GM23338 (cell line): ENCODE measurements at regions not wholly inside any gene's neighbourhood (a gene's known extent, or its start where the extent isn't known, plus 50 kb on each side); places are given as distances from the start of the nearest gene placed in this dataset.

Source experiments
- ATAC-seq: fragments of 200-7000 bp; cut with Tn5 transposase; 3 replicates; pipeline ENCODE4 v1.9.1; 2020
- DNase-seq: peaks from one replicate; pipeline ENCODE4 v3.0.0-alpha.2; 2015; ENCODE audit warnings: low spot score
- H2AFZ ChIP-seq: fragments of 200-600 bp; sonication (generic); 2 replicates; pipeline ENCODE4 v1.8.0; 2016; ENCODE audit warnings: antibody characterized with exemption, mild to moderate bottlenecking, moderate library complexity
- H3F3A ChIP-seq: fragments of 200-600 bp; sonication (generic); replicated peaks from 2 replicates; pipeline ENCODE4 v1.8.0; 2017; ENCODE audit warnings: antibody characterized with exemption, mixed run types, low read depth
- H3K27ac ChIP-seq: fragments of 200-600 bp; sonication (generic); 2 replicates; pipeline ENCODE4 v1.6.1; 2016; ENCODE audit warnings: low read depth
- H3K27me3 ChIP-seq: fragments of 200-600 bp; sonication (generic); 2 replicates; pipeline ENCODE4 v1.8.0; 2016; ENCODE audit warnings: mild to moderate bottlenecking, mixed run types, moderate library complexity; ENCODE audit not compliant: insufficient read depth
- H3K36me3 ChIP-seq: fragments of 200-600 bp; sonication (generic); 2 replicates; pipeline ENCODE4 v1.8.0; 2016; ENCODE audit warnings: mild to moderate bottlenecking; ENCODE audit not compliant: insufficient read depth
- H3K4me1 ChIP-seq: fragments of 200-600 bp; sonication (generic); 2 replicates; pipeline ENCODE4 v1.8.0; 2016; ENCODE audit warnings: mild to moderate bottlenecking, moderate library complexity; ENCODE audit not compliant: insufficient read depth
- H3K4me2 ChIP-seq: fragments of 200-600 bp; sonication (generic); 2 replicates; pipeline ENCODE4 v1.7.1; 2017; ENCODE audit warnings: mixed run types
- H3K4me3 ChIP-seq: fragments of 200-600 bp; sonication (generic); 2 replicates; pipeline ENCODE4 v1.6.1; 2016; ENCODE audit warnings: mixed run types
- H3K79me2 ChIP-seq: fragments of 200-600 bp; sonication (generic); replicated peaks from 2 replicates; pipeline ENCODE4 v1.8.0; 2017; ENCODE audit warnings: mild to moderate bottlenecking; ENCODE audit not compliant: insufficient read depth
- H3K9me2 ChIP-seq: fragments of 200-600 bp; sonication (generic); 2 replicates; pipeline ENCODE4 v1.8.0; 2017; ENCODE audit not compliant: insufficient read depth
- H4K20me1 ChIP-seq: fragments of 200-600 bp; sonication (generic); replicated peaks from 2 replicates; pipeline ENCODE4 v1.8.0; 2017; ENCODE audit warnings: mild to moderate bottlenecking; ENCODE audit not compliant: insufficient read depth
- H3K27ac Mint-ChIP-seq: 2 replicates; pipeline ENCODE4 v1.8.0; 2020; ENCODE audit warnings: inconsistent platforms, mild to moderate bottlenecking, moderate library complexity, mixed read lengths
- H3K27me3 Mint-ChIP-seq: 3 replicates; pipeline ENCODE4 v1.8.0; 2022; ENCODE audit warnings: low read depth, mild to moderate bottlenecking, moderate library complexity, mixed read lengths, inconsistent platforms; ENCODE audit not compliant: insufficient read depth, poor library complexity
- H3K36me3 Mint-ChIP-seq: 3 replicates; pipeline ENCODE4 v1.8.0; 2021; ENCODE audit warnings: low read depth, mild to moderate bottlenecking, inconsistent platforms, moderate library complexity, mixed read lengths
- H3K4me1 Mint-ChIP-seq: 3 replicates; pipeline ENCODE4 v1.8.0; 2020; ENCODE audit warnings: mild to moderate bottlenecking, inconsistent platforms, mixed read lengths
- H3K4me3 Mint-ChIP-seq: 3 replicates; pipeline ENCODE4 v1.8.0; 2021; ENCODE audit warnings: moderate library complexity, mild to moderate bottlenecking, inconsistent platforms, mixed read lengths
- H3K9me3 Mint-ChIP-seq: 3 replicates; pipeline ENCODE4 v1.8.0; 2020; ENCODE audit warnings: moderate library complexity, mild to moderate bottlenecking, inconsistent platforms, mixed read lengths
- CREB1 ChIP-seq: fragments of 250-450 bp; sonication (Bioruptor Pico); IDR thresholded peaks from 2 replicates; pipeline ENCODE4 v1.5.0; 2020; ENCODE audit warnings: low read depth, mild to moderate bottlenecking, moderate library complexity
- CTCF ChIP-seq, 2 experiments: fragments of 200-600 bp in 1 of 2; sonication (generic) in 1 of 2; conservative IDR thresholded peaks; 2 replicates each; pipeline versions ENCODE4 v1.5.1 to v1.6.1; 2016 to 2017; ENCODE audit warnings: antibody characterized with exemption in 2 of 2, low read depth in 2 of 2, mild to moderate bottlenecking in 2 of 2, moderate library complexity in 1 of 2
- ETS1 ChIP-seq: IDR thresholded peaks from 2 replicates; pipeline ENCODE4 v1.6.1; 2016; ENCODE audit warnings: antibody characterized with exemption
- EZH2 ChIP-seq: fragments of 200-600 bp; sonication (generic); IDR thresholded peaks from one replicate; pipeline ENCODE4 v1.8.0; 2017; ENCODE audit warnings: antibody characterized with exemption, mild to moderate bottlenecking, low read depth; ENCODE audit not compliant: unreplicated experiment
- EZH2phosphoT487 ChIP-seq: fragments of 200-600 bp; sonication (generic); IDR thresholded peaks from one replicate; pipeline ENCODE4 v1.8.1; 2018; ENCODE audit warnings: antibody characterized with exemption; ENCODE audit not compliant: unreplicated experiment
- JUNB ChIP-seq: IDR thresholded peaks from one replicate; pipeline ENCODE4 v1.6.1; 2016; ENCODE audit warnings: antibody characterized with exemption; ENCODE audit not compliant: unreplicated experiment
- POLR2AphosphoS5 ChIP-seq: IDR thresholded peaks from 2 replicates; pipeline ENCODE4 v1.6.1; 2016; ENCODE audit warnings: antibody characterized with exemption, low read depth
- REST ChIP-seq: IDR thresholded peaks from one replicate; pipeline ENCODE4 v1.6.1; 2018; ENCODE audit warnings: antibody characterized with exemption; ENCODE audit not compliant: unreplicated experiment
- STAT1 ChIP-seq: IDR thresholded peaks from one replicate; pipeline ENCODE4 v1.6.1; 2016; ENCODE audit warnings: antibody characterized with exemption; ENCODE audit not compliant: unreplicated experiment
- ZNF114 ChIP-seq: fragments of 250-450 bp; sonication (Bioruptor Pico); IDR thresholded peaks from 2 replicates; pipeline ENCODE4 v1.5.0; 2020; ENCODE audit warnings: mild to moderate bottlenecking, moderate library complexity

GRCh38 chr9:80156756-80157472 lies 585.1 kb downstream of the TLE4 start (continued):
- TF ChIP-seq EZH2phosphoT487 (no peak), EZH2 (no peak), JUNB (no peak)

- DNase-seq, result no peak
Observed at GRCh38 chr9:80156262-80156661, 584.5 kb downstream of the TLE4 start.

GRCh38 chr9:80147866-80148265 lies 576.1 kb downstream of the TLE4 start:
- no peaks in the 10 kb centered on the region for H3K9me2 ChIP-seq
- H3K4me2 ChIP-seq, result no peak overlapping the region
- H4K20me1 ChIP-seq, result no peaks in the 10 kb centered on the region
- H3K9me3 Mint-ChIP-seq, result peaks cover 6% of the 10 kb centered on the region; the same call in 2 of the 3 replicates
- H3K27ac ChIP-seq, result no peak overlapping the region
- peaks cover 4% of the 10 kb centered on the region for H3K4me1 Mint-ChIP-seq
- H3K79me2 ChIP-seq, result no peaks in the 10 kb centered on the region
- H3K36me3 ChIP-seq, result no peaks in the 10 kb centered on the region
- no peak overlapping the region for H3K4me3 ChIP-seq
- ATAC-seq (no peak), DNase-seq (no peak)
- no peak overlapping the region for H3K4me3 Mint-ChIP-seq
- peak overlapping the region; percentile 15; the same call in 1 of the 2 replicates for H2AFZ ChIP-seq
- peaks cover 9% of the 10 kb centered on the region; the same call in 2 of the 3 replicates for H3K36me3 Mint-ChIP-seq
- H3F3A ChIP-seq, result no peaks in the 10 kb centered on the region
- H3K27me3 ChIP-seq, result no peaks in the 10 kb centered on the region
- peaks cover 2% of the 10 kb centered on the region for H3K27me3 Mint-ChIP-seq
- 0 out of 2 replicates have a peak, but pooled peaks cover 4% of the 10 kb centered on the region for H3K4me1 ChIP-seq
- no peak overlapping the region for H3K27ac Mint-ChIP-seq
- TF ChIP-seq POLR2AphosphoS5 (no peak), JUNB (no peak), STAT1 (no peak), CTCF (conservative IDR thresholded peaks at IDR 0.05; ENCODE audit: low read depth in 2 of 2) (no peak), CREB1 (no peak), ZNF114 (CRISPR knock-in tag) (no peak), EZH2 (no peak), REST (no peak), ETS1 (no peak)

More at GRCh38 chr9:80156262-80156661, 584.5 kb downstream of the TLE4 start:
- H3K4me1 ChIP-seq, result peaks cover 11% of the 10 kb centered on the region; the same call in 1 of the 2 replicates
- no peaks in the 10 kb centered on the region for H3K79me2 ChIP-seq
- Mint-ChIP-seq H3K36me3 (no peaks in the 10 kb centered on the region), H3K4me1 (peaks cover 23% of the 10 kb centered on the region), H3K9me3 (peaks cover 6% of the 10 kb centered on the region; the same call in 1 of the 3 replicates), H3K27ac (no peak overlapping the region), H3K27me3 (no peaks in the 10 kb centered on the region), H3K4me3 (no peak overlapping the region)
- H3K4me2 ChIP-seq, result no peak overlapping the region
- TF ChIP-seq CTCF (conservative IDR thresholded peaks at IDR 0.05; ENCODE audit: low read depth in 2 of 2), result no peak
- no peaks in the 10 kb centered on the region for H4K20me1 ChIP-seq
- no peak overlapping the region for H3K27ac ChIP-seq
- no peaks in the 10 kb centered on the region for H3K27me3 ChIP-seq
- no peaks in the 10 kb centered on the region for H3F3A ChIP-seq
- H3K4me3 ChIP-seq, result no peak overlapping the region
- no peaks in the 10 kb centered on the region for H3K36me3 ChIP-seq
- no peak for ATAC-seq
- no peak overlapping the region for H2AFZ ChIP-seq
- H3K9me2 ChIP-seq, result no peaks in the 10 kb centered on the region; the same call in 1 of the 2 replicates
